ENCODE measurements at regions not wholly inside any gene's neighbourhood (a gene's known extent, or its start where the extent isn't known, plus 50 kb on each side); places are given as distances from the start of the nearest gene placed in this dataset.

GRCh38 chr10:133014416-133015210 lies 72.2 kb upstream of the CFAP46 start:
- TF ChIP-seq CTCF (IDR thresholded peaks at IDR 0.05) = no peak
- TF ChIP-seq POLR2A (IDR thresholded peaks at IDR 0.05) = no peak
